Fibroblast of lung (primary cell): ENCODE measurements at regions not wholly inside any gene's neighbourhood (a gene's known extent, or its start where the extent isn't known, plus 50 kb on each side); places are given as distances from the start of the nearest gene placed in this dataset.

Experiments used
- CTCF ChIP-seq, 2 donors: IDR thresholded peaks in 1 of 2; conservative IDR thresholded peaks in 1 of 2; 1 replicate in 1 of 2; 2 replicates in 1 of 2; pipeline ENCODE4 v1.5.1; 2011 to 2012; ENCODE audit warnings: low read length in 2 of 2, control low read depth in 1 of 2, inconsistent platforms in 1 of 2, low read depth in 1 of 2, mild to moderate bottlenecking in 1 of 2
- EZH2 ChIP-seq: IDR thresholded peaks from 2 replicates; pipeline ENCODE4 v1.5.1; 2012; ENCODE audit warnings: low read length, control low read depth, mild to moderate bottlenecking; ENCODE audit errors: missing control alignments

DNA sequence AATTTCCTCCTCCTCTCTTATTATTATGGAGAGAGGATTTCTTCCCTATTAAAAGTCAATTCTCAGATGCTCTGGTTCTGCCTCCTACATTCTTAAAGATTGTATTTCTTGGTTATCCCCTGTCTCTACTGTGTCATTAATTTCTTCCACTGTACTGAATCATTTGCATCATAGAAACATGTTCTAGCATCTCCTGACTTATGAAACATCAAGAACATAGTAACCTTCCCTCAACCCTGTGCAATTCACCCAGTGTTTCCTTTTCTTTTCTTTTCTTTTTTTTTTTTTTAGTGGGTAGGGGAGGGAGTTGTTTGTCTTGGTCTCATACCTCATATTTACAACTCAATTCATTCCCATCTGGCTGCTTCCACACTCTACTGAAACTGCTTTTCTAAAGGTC, 288.0 kb upstream of the PLET1 start:
- TF ChIP-seq CTCF (conservative IDR thresholded peaks at IDR 0.05 in 1 of 2, IDR thresholded peaks at IDR 0.05 in 1 of 2; ENCODE audit: low read depth in 1 of 2, low read length in 2 of 2) (no peak), EZH2 (no peak)
